Epithelial cell of esophagus (primary cell): ENCODE measurements at regions not wholly inside any gene's neighbourhood (a gene's known extent, or its start where the extent isn't known, plus 50 kb on each side); places are given as distances from the start of the nearest gene placed in this dataset.
A peak's percentile ranks its signal among the peaks of the same experiment; 100 is the strongest.

Experiments used
- DNase-seq: peaks from one replicate; pipeline ENCODE4 v3.0.0; 2010; ENCODE audit warnings: low read depth
- H3K4me3 ChIP-seq: 2 replicates; pipeline ENCODE4 v1.5.1; 2011; ENCODE audit warnings: mild to moderate bottlenecking, low read length, control low read depth
- CTCF ChIP-seq: IDR thresholded peaks from 2 replicates; pipeline ENCODE4 v1.5.1; 2011; ENCODE audit warnings: low read depth, mild to moderate bottlenecking, low read length, control low read depth, inconsistent platforms; ENCODE audit not compliant: insufficient read depth; ENCODE audit errors: missing control alignments

- no peak for DNase-seq
- no peak for TF ChIP-seq CTCF
Observed at GRCh38 chr2:217647226-217647625, 355.6 kb downstream of the TNS1 start.

DNA sequence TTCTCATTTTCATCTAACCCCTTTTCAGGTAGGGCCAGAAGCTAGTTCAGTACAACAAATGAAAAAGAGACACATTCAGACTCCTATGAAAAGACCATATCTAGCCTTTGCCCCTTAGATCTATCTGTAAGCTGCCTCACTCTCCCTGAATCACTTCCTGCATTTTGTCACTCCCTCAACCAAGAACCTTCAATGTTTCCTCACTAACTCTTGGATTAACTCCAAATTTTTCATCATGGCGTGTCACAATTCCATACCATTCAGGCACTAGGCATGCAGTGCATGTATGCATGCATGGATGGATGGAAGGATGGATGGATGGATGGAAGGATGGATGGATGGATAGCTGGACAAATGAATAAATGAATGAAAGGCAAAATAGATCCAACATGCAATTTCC lies 356.9 kb downstream of the TNS1 start:
- no peak overlapping the region for H3K4me3 ChIP-seq
- no peak for TF ChIP-seq CTCF
- DNase-seq = peak; percentile 80

More at GRCh38 chr2:217647226-217647625, 355.6 kb downstream of the TNS1 start:
- no peak overlapping the region for H3K4me3 ChIP-seq

DNA sequence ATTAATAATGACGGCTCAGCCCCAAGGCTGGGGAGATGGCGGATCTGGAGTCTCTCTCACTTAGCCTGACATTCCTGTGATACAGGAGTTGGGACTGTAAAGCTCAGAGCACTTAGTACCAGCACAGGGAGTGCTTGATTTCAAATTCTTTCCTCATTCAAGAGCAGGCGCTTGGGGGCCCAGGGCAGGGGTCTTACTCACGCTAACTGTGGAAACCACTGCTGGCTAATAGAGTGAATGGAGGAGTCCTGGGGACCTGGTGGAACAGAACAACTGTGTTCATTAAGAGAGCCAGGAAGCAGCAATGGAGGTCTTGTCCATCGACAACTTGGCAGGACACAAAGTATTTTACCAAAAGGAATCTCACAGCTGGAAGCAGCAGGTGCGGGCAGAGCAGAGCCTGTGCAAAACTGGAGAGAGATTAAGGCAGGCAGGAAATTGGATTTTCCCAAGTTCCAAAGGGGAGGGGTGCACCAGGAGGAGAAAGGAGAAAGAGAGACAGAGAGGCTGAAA lies 358.9 kb downstream of the TNS1 start:
- no peak for TF ChIP-seq CTCF
- H3K4me3 ChIP-seq = no peak overlapping the region
- no peak for DNase-seq

- H3K4me3 ChIP-seq = no peak overlapping the region
- DNase-seq = no peak
- TF ChIP-seq CTCF = no peak
Observed at GRCh38 chr2:217642944-217643343, 359.9 kb downstream of the TNS1 start.

DNA sequence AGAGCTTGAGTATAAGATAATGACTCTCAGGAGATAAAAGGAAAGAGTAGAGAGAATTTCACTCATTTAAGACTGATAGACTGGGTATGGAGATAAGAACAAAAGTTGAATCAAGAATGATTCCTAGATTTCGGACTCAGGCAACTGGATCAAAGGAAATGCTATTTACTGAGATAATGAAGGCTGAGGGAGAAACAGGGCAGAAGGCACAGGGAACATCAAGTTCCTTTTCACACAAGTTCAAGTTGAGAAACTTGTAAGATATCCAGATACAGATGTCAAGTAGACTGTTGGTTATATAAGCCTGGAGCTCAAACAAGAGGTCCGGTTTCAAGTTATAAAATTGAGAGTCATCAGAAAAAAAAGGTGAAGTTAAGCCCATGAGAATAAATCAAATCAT lies 360.8 kb downstream of the TNS1 start:
- no peak for DNase-seq
- no peak for TF ChIP-seq CTCF
- H3K4me3 ChIP-seq = no peak overlapping the region

DNA sequence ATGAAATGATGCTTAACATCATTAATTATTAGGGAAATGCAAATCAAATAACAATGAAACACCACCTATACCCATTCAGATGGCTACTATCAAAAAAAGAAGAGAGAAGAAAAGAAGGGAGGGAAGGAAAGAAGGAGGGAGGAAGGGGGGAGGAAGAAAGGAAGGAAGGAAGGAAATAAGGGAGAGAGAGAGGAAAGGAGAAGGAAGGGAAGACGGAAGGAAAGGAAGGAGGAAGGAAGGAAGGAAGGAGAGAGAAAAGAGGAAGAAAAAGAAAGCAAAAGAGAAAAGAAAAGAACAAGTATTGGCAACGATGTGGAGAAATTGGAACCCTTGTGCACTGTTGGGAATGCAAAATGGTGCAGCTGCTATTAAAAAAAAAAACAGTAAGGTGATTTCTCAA lies 363.3 kb downstream of the TNS1 start:
- no peak overlapping the region for H3K4me3 ChIP-seq
- no peak for TF ChIP-seq CTCF

DNA sequence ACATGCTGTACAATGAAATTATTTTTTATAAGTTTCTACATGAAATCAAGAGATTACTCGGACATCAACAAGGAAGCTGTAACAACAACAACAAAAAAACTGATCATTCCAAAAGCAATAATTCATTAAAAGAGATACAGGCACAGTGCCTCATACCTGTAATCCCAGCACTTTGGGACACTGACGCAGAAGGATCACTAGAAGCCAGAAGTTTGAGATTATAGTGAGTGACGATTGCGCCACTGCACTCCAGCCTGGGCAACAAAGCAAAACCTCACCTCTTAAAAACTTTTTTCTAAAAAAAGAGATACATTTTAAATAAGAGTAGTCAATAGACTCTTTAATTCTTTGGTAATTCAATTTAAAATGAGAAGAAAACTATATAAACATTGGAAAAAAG lies 364.3 kb downstream of the TNS1 start:
- H3K4me3 ChIP-seq = no peak overlapping the region
- DNase-seq = no peak
- no peak for TF ChIP-seq CTCF

More for the DNA sequence above, 363.3 kb downstream of the TNS1 start:
- no peak for DNase-seq
